HG03095 (cell line): ENCODE measurements at regions not wholly inside any gene's neighbourhood (a gene's known extent, or its start where the extent isn't known, plus 50 kb on each side); places are given as distances from the start of the nearest gene placed in this dataset.

Source experiments
- ATAC-seq: cut with Tn5 transposase; IDR thresholded peaks from one replicate; pipeline ENCODE4 v1.9.1; 2021; ENCODE audit warnings: moderate library complexity; ENCODE audit not compliant: unreplicated experiment

DNA sequence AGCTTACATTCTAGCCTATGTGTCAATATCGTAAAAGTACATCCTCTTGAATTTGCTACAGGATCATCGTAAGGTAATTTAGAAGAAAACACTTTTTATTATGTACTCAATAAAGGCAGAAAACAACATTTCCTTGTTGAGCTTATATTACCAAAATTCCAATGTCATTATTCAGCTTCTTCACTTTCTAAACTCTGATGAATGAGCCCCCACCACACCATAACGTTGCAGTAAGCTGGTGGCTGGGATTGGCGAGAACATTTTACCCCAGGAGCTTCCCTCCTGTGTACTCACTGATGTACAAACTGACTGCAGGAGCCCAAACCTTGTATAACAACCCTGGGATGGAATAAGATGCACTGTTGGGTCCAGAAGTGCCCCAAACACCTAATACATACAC is 238.1 kb upstream of the MARCKS start:
- ATAC-seq, result no peak

DNA sequence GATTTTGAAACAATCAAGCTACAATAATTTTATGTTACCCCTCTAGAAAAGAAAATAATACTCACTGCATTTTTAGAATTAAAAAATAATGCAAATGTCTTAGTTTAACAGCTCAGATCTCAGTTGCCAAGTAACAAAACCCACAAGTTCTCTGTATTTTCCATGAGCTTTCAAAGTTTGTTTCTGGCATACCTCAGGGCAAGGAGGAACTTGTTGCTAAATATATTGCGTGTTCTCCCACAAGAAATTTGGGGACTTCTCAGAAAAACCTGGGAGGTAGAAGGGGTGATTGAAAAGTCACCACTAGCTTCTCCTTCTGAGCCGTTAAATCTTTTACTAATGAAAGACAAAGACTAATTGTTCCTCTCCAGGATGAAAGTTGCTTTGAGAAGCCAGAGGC is 236.8 kb upstream of the MARCKS start:
- ATAC-seq, result no peak

DNA sequence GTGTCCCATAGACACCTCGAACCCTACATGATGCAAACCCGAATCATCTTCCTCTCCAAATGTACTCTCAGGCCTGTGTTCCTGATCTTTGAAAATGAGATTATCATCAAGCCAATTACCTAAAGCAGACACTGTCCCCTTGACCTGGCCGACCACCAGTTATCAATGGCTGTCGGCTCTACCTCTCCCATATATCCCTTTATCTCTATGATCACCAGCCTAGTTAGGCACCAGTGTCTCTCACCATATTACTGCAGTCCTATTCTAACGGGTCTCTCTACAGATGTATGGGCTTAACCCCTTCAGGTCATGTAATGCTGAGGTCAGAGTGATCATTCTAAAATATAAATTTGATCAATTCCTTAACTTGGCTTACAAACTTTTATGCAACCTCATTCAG is 234.9 kb upstream of the MARCKS start:
- ATAC-seq, result no peak

DNA sequence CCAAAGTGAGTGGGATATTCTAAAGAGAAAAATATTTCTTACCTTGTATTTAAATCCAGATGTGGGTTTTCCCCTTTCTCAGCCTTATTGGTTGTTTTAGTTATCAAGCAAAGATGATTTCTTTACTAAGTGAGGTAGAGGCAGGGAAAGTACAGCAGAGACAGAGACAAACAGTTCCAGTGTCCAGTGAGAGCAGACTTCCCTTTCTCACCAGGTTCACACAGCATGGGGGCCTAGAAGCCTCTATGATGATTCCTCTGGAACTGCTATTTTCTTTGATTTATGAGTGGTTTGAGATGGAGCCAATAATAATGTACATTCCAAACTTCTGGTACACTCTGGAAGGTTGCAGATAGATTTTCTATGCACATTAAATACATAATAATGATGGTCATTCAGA is 234.0 kb upstream of the MARCKS start:
- ATAC-seq, result no peak

DNA sequence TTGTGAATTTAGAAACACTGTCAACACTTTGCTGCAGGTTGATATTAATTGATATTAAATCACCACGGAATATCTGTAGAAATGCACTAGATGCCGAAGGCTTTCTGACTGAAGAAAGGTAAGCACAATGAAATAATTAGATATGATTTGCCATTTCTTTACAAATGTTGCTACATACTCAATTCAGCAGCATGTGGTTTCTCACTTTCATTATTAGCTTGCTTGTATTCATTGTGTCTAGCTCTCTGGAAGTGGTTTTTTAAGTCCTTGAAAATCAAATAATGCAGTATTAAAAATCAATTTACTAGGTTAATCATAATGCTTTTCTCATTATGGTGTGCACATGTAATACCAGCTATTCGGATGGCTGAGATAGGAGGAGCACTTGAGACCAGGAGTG is 231.3 kb upstream of the MARCKS start:
- ATAC-seq, result peak; percentile 33

DNA sequence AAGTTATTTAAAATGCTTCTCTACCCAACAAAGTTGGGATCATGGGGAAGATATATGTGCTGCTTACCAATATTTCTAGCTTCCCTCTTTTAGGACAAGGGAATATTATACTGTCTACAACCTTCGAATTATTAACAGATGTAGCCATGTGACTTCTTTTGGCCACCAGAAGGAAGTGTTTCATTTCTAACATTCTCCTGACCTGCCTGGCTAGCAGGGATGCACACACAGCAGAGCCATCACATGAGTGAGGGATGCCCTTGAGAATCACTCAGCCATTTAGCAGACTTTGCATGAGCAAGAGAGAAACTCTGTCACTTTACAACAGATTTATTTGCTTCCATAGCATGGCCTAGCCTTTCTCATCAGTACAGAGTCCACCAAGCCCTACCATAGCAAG is 230.7 kb upstream of the MARCKS start:
- no peak for ATAC-seq

DNA sequence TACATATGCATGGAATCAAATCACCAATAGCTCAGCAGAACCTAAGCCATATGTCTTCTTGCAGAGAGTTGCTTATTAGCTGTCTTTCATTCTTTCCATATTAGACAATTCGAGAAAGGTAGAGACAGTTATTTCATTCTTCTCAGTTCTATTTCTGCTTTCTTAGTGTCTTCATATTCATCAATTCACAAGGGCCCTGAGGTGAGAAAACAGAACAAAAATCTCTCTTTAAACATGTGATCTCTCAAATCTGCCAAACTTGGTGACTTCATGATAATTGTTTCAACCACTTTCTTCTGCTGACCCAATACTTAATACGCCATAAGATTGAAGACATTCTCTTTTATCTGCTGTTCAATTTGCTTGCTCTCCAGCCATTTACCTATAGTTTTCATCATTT is 229.7 kb upstream of the MARCKS start:
- peak; percentile 33 for ATAC-seq

DNA sequence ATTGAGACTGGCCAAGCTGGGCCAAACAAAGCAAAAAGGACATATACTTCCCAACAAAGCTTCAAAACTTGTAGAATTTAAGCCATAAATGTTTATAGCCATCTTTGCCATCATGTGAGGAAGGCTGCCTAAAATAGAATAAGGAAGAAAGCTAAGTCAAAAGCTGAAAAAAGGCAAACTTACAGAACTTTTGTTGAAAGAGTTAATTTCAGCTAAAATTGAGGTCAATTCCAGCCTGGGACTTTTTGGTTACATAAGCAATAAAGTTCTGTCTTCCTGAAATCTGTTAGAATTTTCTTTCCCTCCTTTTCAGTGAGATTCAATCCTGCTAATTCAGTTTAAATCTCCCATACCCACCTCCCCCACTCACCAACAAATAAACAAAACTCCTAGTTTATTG is 227.9 kb upstream of the MARCKS start:
- ATAC-seq, result no peak

DNA sequence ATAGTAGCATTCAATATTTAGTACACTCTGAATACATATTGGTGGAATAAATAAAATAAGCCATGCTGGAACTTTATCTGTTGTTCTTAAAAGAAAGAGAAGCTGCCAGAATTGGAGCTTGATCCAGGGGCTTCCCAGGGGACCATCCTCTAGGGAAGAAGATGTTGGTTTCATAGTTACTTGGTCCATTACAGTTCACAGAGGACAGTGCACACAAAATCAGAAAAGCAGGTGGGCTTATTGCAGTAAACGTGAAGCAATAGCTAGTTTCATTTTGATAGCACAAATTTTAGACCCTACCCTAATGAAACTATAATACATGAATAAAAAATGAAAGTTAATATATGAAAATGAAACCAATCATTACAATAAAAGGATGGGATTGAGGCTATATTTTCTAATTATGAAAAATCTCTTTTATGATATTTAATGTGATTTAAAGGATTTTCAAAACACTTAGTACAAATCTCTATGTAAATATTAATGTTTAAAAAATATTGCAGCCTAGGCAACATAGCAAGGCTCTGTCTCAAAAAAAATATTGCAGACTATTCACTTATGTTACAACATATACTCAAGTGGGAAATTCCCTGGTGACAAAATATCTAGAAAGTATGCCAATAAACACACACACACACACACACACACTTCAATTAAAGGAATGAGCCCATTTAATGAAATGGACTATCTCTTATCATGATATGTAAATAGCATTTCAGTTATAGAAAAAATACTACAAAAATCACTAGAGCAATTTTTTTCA is 227.0 kb upstream of the MARCKS start:
- ATAC-seq, result no peak

DNA sequence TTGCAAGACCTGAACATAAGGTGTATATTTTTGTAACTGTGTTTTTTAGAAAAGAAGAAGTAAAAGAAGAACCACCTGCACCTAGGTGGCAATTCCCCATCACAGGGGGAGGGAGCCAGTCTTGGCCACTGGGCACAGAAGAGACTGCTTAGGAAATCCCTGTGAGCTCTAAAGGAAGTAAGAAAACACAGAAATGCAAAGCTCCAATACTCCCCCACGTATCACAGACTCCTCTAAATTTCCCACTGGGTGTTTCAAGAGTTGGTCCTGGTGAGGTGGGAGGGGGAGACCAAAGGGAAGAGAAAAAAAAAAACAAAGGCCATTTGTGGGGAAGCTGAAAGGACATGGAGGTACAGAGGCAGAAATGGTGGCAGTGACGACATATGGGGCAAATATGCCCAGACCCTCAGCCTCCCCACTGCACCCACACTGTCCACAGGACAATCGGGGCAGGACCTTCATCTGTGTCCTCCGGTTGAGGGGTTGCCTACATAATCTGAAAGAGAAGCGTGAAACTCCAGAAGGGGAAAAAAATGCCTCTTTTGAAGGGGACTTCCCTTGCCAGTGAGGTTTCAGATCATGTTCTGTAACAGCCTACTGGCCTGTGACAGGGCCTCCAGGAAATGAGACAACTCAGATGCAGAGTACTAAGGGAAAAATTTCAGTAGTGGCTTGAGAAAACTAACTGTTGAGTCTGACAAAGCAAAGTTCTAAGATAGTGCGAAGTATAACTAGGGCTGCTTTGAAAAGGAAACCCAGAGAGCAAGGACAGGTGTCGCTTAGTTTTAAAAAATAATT is 226.2 kb upstream of the MARCKS start:
- ATAC-seq, result peak; percentile 53

DNA sequence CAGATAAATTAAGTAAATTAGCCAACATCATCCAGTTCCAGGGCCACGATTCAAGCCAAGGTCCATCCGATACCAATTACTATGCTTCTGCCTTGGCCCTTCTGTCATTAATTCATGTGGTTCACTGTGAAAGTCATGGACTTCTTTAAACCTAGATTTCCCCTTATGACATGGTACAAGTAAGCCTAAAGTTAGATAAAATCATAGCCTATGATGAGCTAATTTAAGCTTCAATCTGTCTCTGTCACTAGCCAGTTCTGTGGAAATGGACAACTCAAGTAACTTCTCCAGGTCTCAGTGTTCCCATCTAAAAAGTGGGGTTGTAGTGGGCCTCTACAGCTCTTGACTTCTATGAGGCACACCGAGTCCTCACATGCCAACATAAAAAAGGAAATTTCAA is 225.5 kb upstream of the MARCKS start:
- no peak for ATAC-seq

DNA sequence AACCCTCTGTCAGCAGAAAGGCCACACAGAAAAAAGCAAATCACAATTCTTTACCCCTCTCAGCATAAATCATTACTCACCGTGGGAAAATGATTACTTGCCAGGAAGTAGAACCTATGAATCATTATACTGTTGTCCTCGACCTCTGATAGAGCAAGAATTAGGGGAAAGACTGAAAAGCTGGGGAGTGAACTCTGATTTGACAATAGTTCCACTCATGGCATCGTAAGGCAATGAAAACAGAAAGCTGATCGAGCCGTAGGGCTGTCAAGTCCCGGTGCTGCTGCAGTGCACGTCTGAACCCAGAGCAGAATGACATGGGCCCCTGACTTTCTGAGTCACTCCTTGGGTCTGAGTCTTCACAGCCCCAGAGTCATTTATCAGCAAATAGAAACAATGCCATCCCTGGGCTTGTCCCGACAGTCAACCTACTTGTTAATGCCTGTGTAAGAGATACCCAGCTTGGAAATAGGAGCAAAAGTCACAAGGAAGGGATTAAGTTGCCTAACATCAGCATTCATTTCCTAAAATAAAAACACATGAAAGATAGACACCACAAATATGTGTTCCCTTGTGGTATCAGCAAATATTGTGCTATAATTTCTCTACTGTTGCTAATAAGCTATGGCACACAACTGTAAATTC is 224.8 kb upstream of the MARCKS start:
- peak; percentile 34 for ATAC-seq

DNA sequence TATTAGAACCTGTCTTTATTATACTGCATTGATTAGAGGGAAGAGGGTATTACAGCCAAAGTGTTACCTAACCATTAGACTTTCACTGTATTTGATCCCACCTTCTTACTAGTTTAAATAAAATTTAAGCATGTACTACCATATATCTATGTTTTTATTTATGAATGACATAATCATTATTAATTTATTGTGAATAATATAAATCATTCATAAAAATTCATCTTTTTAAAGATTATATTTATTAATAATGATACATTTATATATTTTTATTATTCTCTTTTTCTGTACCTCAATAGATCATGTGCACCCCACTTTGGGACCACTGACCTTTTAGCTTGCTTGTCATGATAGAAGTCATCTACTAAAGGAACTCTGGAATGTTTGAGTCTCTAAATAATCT is 223.5 kb upstream of the MARCKS start:
- no peak for ATAC-seq

DNA sequence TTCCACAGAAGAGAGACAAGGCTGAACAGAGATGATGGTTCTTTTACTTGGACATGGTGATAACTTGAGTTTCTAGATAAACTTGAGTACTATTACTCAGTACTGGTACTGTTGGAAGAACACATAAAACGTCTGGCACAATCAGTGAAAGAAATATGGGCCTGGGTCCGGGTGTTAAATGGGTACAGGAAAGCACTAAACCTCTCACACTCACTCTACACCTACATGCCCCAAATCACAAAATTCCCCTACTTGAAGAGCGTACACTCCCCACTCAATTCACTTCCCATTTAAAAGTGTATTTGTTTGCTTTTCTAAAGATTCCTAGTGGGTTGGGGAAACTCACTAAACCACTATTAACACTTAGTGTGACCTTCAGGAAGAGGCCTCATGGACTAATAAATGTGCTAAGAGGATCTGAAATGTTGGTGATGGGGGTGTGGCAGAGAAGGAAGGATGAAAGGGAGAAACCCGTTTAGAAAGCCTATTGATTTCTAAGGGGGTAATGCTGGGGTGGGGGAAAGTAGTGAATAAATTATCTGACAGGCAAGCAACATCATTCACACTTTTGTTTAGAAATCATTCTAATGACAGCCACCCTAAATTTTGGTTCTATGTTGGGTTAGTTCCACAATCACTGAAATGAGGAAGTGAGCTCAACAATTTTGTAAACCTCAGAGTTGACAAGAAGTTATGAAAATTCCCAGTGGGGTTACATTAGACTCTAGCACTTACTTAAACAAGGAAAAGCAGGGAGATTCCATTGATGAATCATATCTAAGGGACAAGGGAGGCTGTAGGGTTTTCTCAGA is 222.6 kb upstream of the MARCKS start:
- peak; percentile 18 for ATAC-seq

DNA sequence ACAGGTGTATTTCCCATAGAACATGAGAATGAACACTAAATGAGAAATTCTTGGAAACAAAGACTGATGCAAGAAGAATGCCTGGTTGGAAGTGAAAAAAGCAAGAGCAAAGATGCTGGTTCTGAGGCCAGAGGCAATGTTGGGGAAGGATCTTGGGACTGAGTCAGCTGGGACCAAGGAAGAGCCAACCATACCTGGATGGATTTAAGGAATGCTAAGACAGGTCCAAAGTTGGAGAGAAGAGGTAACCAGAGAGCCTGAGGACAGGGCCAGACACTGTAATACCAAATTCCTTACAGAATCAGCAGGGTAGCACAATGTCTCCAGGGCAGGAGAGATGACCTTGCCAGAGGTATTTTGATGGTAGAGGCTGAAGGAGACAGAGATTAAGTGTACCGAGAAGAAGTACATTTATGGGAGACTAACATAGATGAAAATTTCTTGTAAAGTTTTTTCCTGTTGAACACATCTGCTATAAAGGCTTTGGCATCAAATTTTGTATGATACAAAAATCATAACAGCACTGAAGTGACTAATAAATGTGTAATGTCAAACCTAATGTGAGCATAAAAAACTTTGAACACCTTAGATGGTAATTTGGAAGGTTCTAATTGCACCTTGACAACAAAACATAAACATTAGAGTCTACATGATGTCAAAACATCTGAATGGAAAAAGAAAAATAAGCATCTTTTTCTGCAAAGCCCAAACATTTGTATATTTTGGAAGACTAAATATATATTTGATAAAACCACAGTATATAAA is 221.7 kb upstream of the MARCKS start:
- ATAC-seq, result no peak

DNA sequence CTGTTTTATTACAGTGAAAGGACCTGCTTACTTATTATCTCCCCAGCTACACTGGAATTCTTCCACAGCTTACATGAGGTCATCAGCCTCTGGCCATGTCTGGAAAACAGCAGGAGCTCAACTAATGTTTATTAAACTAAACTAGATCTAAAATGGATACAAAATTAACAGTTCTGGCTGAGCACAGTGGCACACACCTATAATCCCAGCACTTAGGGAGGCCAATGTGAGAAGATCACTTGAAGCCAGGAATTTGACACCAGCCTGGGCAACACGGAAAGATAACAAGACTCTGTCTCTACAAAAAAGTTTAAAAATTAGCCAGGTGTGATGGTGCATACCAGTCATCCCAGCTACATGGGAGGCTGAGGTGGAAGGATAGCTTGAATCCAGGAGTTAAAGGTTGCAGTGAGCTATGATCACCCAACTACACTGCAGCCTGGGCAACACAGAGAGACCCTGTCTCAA is 220.8 kb upstream of the MARCKS start:
- ATAC-seq, result no peak

DNA sequence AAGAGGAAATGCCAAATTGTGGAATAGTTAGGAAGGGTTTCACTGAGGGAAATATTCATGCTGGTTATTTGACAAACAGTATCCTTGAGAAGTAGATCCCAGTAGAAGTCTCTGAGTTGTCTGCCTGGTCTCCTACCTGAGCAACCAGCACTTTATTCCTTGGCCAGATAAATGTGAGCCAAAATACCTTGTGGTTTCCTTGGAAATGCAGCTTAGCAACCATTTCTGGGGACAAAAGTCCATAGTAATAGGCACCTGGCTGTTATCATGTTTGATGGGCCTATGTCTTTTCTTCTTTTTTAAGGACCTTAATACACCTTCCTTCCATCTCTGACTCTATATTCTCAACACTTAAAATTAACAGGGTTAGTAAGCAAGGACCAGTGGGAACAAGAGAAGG is 217.1 kb upstream of the MARCKS start:
- no peak for ATAC-seq

DNA sequence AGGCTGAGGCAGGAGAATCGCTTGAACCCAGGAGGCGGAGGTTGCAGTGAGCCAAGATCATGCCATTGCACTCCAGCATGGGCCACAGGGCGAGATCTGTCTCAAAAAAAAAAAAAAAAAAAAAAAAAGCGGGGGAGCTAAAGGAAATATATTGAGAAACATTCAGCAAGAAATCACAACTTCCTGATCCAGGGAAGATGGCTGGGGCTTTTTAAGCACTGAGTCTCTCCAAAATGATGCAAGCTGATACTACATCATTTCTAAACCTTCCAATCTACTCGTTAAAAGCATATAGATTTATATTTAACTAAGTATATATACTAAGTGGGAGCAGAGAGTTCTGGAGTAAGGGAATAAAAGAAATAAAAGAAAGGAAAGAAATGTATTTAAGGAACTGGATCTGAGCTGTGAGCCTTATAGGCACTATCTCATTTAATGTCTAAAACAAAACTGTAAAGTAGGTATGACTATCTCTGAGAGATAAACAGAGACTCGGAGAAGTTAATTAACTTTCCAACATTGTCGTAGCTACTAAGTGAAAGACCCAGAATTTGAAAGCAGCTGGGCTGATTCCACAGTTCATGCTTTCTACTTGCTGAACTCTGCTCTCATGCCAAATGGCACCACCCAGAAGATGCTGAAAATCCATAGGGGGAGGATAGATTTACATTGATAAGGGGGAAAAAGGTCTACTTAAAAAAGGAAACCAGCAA is 215.0 kb upstream of the MARCKS start:
- no peak for ATAC-seq

DNA sequence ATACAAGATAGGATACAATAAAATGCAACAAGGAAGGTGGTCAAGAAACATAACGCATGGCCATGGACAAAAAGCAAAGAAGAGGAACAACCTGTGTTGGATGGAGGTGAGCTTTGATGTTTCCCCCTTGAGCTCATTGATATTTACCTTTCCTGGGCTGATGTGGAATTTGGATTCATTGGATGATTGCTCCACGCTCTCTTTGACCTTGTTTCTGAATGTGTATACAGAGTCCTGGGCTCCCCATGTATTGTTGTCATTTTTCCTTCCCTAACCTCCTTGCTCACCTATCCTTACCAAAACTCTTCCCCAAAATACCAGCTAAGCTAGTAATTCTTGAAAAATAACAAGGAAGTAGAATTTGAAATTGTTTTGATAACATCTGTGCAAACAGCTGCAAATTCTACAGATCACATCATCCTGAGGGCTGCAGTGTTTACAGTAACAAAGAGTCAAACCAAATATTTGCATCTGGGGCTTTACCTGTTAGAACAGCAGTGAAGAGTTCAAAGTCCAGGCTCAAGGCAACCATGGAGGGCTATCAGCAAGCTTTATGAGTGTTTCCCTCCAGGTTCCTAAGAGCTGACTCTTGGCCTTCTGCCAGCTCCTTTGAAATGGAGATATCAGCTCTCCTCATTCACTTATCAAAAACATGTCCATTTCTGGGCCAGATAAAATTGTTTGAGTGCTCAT is 214.3 kb upstream of the MARCKS start:
- ATAC-seq, result peak; percentile 90
